AML-193 (cell line): ENCODE measurements at regions not wholly inside any gene's neighbourhood (a gene's known extent, or its start where the extent isn't known, plus 50 kb on each side); places are given as distances from the start of the nearest gene placed in this dataset.
"Not testable (repeated sequence)": the region's sequence is repeated elsewhere in the genome, so short reads cannot be mapped to it uniquely, and the experiment has no call there.

Source experiments
- DNase-seq, 2 experiments: peaks; one replicate each; lab custom pipeline; 2025; lab: John Stamatoyannopoulos, UW

- not testable (repeated sequence) for DNase-seq
Observed at GRCh38 chr6:133790756-133791155, 98.2 kb upstream of the TCF21 start.

GRCh38 chr6:133795051-133795450 is 93.9 kb upstream of the TCF21 start:
- DNase-seq = not testable (repeated sequence)

- DNase-seq = no peak
Observed at GRCh38 chr6:133796235-133796634, 92.7 kb upstream of the TCF21 start.

DNA sequence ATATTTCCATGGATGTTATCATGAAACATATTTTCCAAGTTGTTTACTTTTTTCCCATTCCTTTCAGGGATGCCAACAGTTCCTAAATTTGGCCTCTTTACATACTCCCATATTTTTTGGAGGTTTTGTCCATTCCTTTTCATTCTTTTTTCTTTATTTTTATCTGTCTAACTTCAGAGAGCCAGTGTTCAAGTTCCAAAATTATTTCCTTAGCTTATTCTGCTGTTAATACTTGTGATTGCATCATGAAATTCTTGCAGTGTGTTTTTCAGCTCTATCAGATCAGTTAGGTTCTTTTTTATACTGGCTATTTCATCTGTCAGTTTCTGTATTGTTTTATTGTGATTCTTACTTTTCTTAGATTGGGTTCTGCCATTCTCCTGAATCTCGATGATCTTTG is 89.9 kb upstream of the TCF21 start:
- no peak for DNase-seq

GRCh38 chr6:133802861-133803260 is 86.1 kb upstream of the TCF21 start:
- no peak for DNase-seq

GRCh38 chr6:133804265-133804664 is 84.6 kb upstream of the TCF21 start:
- DNase-seq = no peak

DNA sequence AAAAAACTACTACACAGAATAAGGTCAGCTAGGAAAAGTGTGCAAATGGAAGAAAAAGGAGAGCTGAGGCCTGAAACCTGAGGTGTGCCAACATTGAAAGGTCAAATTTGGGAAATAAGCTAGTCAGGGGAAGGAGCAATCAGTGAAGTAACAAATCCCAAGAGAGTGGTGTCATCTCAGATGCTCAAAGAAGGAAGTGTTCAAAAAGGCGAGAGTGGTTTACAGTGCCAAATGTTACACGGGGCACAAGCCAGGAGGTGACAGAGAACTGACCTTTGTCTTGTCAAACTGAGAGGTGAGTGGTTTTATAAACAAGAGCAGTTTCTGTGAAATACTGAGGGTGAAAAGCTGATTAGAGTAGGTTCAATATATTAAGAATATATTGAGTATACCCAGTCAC is 83.0 kb upstream of the TCF21 start:
- no peak for DNase-seq

- DNase-seq = no peak
Observed at GRCh38 chr6:133806382-133807140, 82.4 kb upstream of the TCF21 start.

- no peak for DNase-seq
Observed at GRCh38 chr6:133807501-133807900, 81.4 kb upstream of the TCF21 start.

- DNase-seq = no peak
Observed at GRCh38 chr6:133809406-133809805, 79.5 kb upstream of the TCF21 start.

GRCh38 chr6:133811557-133811956 is 77.4 kb upstream of the TCF21 start:
- no peak for DNase-seq

GRCh38 chr6:133812446-133812845 is 76.5 kb upstream of the TCF21 start:
- DNase-seq = not testable (repeated sequence)

DNA sequence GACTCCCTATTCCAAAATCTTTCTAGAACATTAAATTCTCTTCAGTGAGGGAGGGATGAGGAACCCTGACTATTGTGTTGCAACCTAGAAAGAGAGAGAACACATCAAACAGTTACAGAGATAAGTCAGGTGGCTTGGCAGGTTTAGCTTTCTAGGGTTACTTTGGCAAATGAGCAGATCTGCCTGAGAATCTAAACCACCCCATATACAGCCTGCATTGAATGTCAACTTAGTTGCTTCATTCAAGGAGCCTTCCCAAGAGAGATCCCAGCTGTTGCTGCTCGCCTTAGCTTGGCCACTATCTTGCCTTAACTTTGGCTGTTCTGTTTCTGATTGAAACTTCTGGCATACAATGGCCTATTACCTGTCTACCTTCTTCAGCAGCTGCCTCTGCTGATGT is 74.7 kb upstream of the TCF21 start:
- no peak for DNase-seq

- DNase-seq = peak in 1 of 2 experiments; percentile 9
Observed at GRCh38 chr6:133814797-133815196, 74.1 kb upstream of the TCF21 start.

GRCh38 chr6:133815313-133815712 is 73.6 kb upstream of the TCF21 start:
- no peak for DNase-seq

DNA sequence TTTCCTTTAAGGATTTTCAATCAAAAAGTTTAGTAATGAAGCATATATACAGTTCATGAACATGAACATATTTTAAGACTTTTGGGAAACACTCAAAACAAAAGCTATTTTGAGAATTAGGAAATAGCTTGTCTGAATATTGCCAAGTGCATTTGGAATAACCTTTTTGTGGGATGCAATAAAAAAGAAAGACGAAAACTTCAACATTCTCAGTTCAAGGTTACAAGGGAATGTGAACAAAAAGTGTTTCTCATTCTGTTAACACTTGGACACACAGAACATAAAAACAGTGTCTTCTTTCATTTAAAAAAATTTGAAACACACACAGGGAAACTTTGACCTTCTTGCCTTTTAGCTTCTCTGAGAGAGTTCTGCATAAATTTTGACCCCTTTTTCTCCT is 72.7 kb upstream of the TCF21 start:
- no peak for DNase-seq

GRCh38 chr6:133817460-133818047 is 71.4 kb upstream of the TCF21 start:
- DNase-seq = peak in 1 of 2 experiments; percentile 13

- no peak for DNase-seq
Observed at GRCh38 chr6:133818320-133818719, 70.6 kb upstream of the TCF21 start.

DNA sequence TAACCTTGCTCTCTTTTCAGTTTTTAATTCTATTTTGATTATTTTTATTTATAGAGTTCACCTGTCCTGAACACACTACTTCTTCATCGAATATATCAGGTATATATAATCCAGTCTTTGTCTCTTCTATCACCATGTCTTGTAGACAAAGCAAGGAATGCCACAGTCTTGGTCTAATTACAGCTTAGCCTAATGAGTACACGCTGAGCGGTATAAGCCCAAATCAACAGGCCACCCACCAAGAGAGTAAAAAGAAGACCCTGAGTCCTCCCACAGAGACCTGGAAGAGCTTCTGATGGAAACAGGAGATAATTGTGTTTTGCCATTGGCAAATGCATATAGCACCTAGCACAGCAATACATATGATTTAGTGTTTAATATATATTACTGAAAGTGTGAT is 68.7 kb upstream of the TCF21 start:
- no peak for DNase-seq

DNA sequence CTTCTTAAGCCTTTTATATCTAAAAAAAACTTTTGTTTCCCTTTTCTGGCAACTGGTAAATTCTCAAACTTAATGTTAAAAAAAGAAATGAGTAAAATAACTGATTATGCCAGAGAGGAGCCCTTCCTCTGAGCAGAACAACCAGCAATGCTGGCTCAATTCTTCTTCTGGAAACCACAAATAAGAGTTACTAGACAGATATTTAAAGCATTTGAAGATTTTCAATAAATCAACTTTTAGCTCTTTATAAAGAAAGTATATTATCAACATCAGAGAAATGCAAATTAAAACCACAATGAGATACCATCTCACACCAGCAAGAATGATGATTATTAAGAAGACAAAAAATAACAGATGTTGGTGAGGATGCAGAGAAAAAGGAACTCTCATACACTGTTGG is 61.1 kb upstream of the TCF21 start:
- DNase-seq = no peak

DNA sequence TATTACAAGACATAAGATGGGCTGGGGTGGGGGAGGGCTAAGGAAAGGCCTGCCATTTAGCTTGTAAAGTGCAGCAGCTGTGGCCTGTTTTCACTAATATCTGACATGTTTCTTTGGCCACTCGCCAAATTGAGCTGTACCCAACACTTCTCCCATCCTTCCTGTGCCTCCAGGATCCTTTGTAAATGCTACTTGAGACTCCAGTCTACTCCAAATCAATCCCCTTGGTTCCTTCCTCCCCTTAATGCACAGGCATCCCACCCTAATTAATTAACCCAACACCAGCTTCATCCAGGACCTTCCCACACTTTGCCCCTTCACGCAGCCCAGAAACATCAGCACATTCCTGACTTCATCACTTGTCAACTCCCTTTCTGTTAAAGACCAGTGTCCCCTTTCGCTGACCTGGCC is 55.0 kb upstream of the TCF21 start:
- no peak for DNase-seq

GRCh38 chr6:133834472-133835170 is 54.3 kb upstream of the TCF21 start:
- no peak for DNase-seq

- no peak for DNase-seq
Observed at GRCh38 chr6:133835901-133836300, 53.0 kb upstream of the TCF21 start.
